Nephron progenitor cell (in vitro differentiated cells): ENCODE measurements at regions not wholly inside any gene's neighbourhood (a gene's known extent, or its start where the extent isn't known, plus 50 kb on each side); places are given as distances from the start of the nearest gene placed in this dataset.
A peak's percentile ranks its signal among the peaks of the same experiment; 100 is the strongest.

ENCODE experiments used
- DNase-seq: peaks from one replicate; pipeline ENCODE4 v3.0.0; 2021
- H3K27ac Mint-ChIP-seq: 2 replicates; pipeline ENCODE4 v1.8.0; 2021; ENCODE audit warnings: mild to moderate bottlenecking, moderate library complexity, mixed read lengths
- H3K27me3 Mint-ChIP-seq: 2 replicates; pipeline ENCODE4 v1.8.0; 2021; ENCODE audit warnings: mild to moderate bottlenecking, low read depth, mixed read lengths; ENCODE audit not compliant: poor library complexity
- H3K36me3 Mint-ChIP-seq: 2 replicates; pipeline ENCODE4 v1.8.0; 2021; ENCODE audit warnings: low read depth, mixed read lengths
- H3K4me1 Mint-ChIP-seq: 2 replicates; pipeline ENCODE4 v1.8.0; 2021; ENCODE audit warnings: mixed read lengths
- H3K4me3 Mint-ChIP-seq: 2 replicates; pipeline ENCODE4 v1.8.0; 2021; ENCODE audit warnings: mild to moderate bottlenecking, moderate library complexity, mixed read lengths
- H3K9me3 Mint-ChIP-seq: 2 replicates; pipeline ENCODE4 v1.8.0; 2021; ENCODE audit warnings: mild to moderate bottlenecking, moderate library complexity, mixed read lengths
- CTCF ChIP-seq: fragments of 200-600 bp; sonication (generic); IDR thresholded peaks from 2 replicates; pipeline ENCODE4 v1.5.0; 2021; ENCODE audit warnings: antibody characterized with exemption

GRCh38 chrX:137215467-137215866, 181.7 kb upstream of the GPR101 start:
- TF ChIP-seq CTCF = no peak
- Mint-ChIP-seq H3K36me3 (no peaks in the 10 kb centered on the region), H3K27ac (no peak overlapping the region), H3K4me3 (no peak overlapping the region), H3K9me3 (peaks cover 40% of the 10 kb centered on the region), H3K4me1 (peaks cover 5% of the 10 kb centered on the region), H3K27me3 (no peaks in the 10 kb centered on the region)
- DNase-seq = no peak

GRCh38 chrX:137212078-137212632, 178.4 kb upstream of the GPR101 start:
- H3K9me3 Mint-ChIP-seq = peaks cover 45% of the 10 kb centered on the region

DNA sequence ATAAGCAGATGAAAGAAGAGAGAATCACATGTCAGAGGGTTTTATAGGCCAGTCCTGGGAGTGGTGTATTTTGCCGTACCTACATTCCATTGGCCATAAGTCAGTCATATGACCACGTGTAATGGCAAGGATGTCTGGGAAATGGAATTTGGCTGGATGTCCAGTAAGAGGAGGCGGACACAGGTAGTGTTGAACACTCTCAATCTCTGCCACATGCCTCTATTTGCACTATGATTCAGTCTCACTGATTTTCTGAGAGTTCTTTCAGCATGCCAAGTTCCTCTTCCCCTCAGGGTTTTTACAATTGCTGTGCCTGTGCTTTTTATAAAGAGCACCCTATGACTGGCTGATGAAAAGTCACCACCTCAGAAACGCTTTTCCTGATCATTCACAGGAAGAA, 164.2 kb upstream of the GPR101 start:
- H3K27ac Mint-ChIP-seq = no peak overlapping the region
- no peak for TF ChIP-seq CTCF
- no peaks in the 10 kb centered on the region for H3K4me1 Mint-ChIP-seq
- peaks cover 13% of the 10 kb centered on the region for H3K9me3 Mint-ChIP-seq
- H3K27me3 Mint-ChIP-seq = peaks cover 11% of the 10 kb centered on the region
- DNase-seq = no peak
- no peak overlapping the region for H3K4me3 Mint-ChIP-seq
- H3K36me3 Mint-ChIP-seq = no peaks in the 10 kb centered on the region

More at GRCh38 chrX:137212078-137212632, 178.4 kb upstream of the GPR101 start:
- no peaks in the 10 kb centered on the region for H3K36me3 Mint-ChIP-seq
- H3K4me3 Mint-ChIP-seq = no peak overlapping the region
- no peak for DNase-seq
- H3K27ac Mint-ChIP-seq = no peak overlapping the region
- H3K4me1 Mint-ChIP-seq = peaks cover 5% of the 10 kb centered on the region
- H3K27me3 Mint-ChIP-seq = no peaks in the 10 kb centered on the region
- TF ChIP-seq CTCF = no peak

GRCh38 chrX:137195991-137196390, 162.2 kb upstream of the GPR101 start:
- peaks cover 19% of the 10 kb centered on the region for H3K9me3 Mint-ChIP-seq
- no peak for DNase-seq
- no peaks in the 10 kb centered on the region for H3K36me3 Mint-ChIP-seq
- TF ChIP-seq CTCF = no peak
- no peaks in the 10 kb centered on the region for H3K4me1 Mint-ChIP-seq
- no peak overlapping the region for H3K27ac Mint-ChIP-seq
- H3K27me3 Mint-ChIP-seq = peaks cover 11% of the 10 kb centered on the region
- no peak overlapping the region for H3K4me3 Mint-ChIP-seq

DNA sequence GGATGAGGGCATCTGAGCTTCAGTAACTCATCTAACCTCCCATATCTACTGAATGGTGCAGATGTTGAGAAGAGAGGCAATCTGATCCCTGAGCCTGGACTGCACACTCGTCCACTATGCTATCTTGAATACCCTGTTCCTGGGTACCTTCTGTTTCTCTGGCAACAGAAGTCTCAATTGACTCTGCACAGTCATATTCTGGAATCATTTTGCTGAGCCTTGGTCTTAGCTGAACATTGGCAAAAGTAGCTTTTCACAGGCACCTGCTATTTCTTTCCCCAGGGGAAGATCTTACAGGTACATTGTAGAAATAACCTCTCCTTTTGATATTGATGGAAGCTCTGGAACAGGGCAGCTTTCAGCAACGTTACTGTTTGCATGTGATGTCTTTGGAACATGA, 161.5 kb upstream of the GPR101 start:
- no peak for DNase-seq
- no peak for TF ChIP-seq CTCF
- Mint-ChIP-seq H3K4me1 (no peaks in the 10 kb centered on the region), H3K27ac (no peak overlapping the region), H3K36me3 (no peaks in the 10 kb centered on the region), H3K9me3 (peaks cover 25% of the 10 kb centered on the region), H3K4me3 (no peak overlapping the region), H3K27me3 (peaks cover 8% of the 10 kb centered on the region)

DNA sequence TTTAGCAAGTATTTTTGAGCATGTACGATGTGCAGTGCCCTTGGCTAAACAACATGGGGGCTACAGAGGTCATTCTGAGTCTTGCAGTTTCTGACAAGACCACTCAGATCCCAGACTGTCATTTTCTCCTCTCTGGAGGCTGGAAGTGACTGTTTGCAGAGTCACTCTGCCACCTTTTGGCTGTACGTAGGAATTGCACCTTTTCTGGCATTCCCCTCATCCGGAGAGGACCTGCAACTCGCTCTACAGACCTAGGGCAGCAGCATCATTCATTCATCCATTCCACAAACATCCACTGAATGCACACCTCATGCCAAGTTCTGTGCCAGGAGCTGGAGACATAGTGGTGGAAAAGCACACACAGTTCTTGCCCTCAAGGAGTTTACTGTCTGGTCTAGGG, 160.4 kb upstream of the GPR101 start:
- Mint-ChIP-seq H3K9me3 (peaks cover 30% of the 10 kb centered on the region), H3K4me3 (no peak overlapping the region), H3K4me1 (no peaks in the 10 kb centered on the region), H3K27me3 (peaks cover 8% of the 10 kb centered on the region), H3K36me3 (no peaks in the 10 kb centered on the region), H3K27ac (no peak overlapping the region)
- peak; percentile 48 for TF ChIP-seq CTCF
- peak; percentile 44 for DNase-seq
